ENCODE measurements at regions not wholly inside any gene's neighbourhood (a gene's known extent, or its start where the extent isn't known, plus 50 kb on each side); places are given as distances from the start of the nearest gene placed in this dataset.
"Not testable (repeated sequence)": the region's sequence is repeated elsewhere in the genome, so short reads cannot be mapped to it uniquely, and the experiment has no call there.

- no peak for DNase-seq (ENCODE audit: low spot score)
- FAIRE-seq = no peak
These were observed 131.4 kb upstream of the NEIL3 start for GRCh38 chr4:177178246-177178645.

DNA sequence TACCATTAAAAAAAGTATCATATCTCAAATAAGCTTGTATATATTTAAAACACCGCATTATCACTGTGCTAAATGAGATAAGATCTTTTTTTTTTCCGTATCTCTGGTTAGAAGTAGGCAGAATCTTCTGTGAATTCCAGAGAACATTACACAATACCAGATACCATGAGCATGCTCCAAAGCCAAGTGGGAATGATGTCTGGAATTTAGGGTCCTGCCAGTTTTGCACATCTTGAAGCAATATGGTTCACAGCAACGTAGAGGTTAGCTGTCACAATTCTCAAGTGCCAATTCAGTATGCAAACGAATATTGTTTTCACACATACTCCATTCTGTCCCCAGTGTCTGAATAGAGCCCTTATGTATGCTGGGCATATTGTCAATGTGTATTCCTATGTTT is 127.5 kb upstream of the NEIL3 start:
- DNase-seq (ENCODE audit: low spot score) = no peak
- no peak for FAIRE-seq

GRCh38 chr4:177182728-177183127 is 126.9 kb upstream of the NEIL3 start:
- FAIRE-seq (no peak), DNase-seq (ENCODE audit: low spot score) (no peak)

- DNase-seq (ENCODE audit: low spot score) = no peak
- FAIRE-seq = no peak
These were observed 124.5 kb upstream of the NEIL3 start for GRCh38 chr4:177185151-177185550.

DNA sequence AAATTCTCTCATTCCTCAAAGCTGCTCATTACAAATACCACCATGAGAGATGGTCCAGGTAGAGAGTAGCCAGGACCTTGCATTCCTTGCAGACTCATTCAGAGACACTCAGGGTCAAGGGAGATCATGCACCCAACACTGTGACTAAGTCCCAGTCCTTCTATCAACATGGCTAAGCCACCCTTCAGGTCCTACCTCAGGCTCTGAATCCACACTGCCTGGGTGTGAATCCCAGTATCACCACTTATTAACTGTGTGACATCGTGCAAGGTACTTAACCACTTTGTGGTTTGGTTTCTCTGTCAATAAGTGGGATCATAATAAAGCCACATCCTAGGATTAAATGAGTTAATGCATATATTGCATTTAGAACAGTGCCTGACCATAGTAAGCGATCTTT is 124.1 kb upstream of the NEIL3 start:
- DNase-seq (ENCODE audit: low spot score) = no peak
- FAIRE-seq = no peak

DNA sequence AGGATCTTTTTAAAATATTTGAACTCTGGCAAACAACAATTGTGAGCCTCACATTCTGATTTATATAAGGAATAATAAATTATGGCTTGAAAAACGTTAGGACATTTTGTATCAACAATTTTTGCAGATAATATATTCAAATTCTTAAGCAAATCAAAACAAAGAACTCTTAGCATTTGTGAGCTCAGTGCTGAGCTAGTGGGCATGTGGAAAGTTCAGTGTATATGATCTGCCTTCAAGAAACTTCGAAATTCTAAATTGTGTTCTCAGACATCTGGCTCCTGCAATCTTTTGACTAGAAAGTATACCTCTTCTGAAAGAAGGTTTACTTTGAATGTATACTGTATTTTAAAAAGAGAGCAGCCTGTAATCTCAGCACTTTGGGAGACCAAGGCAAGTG is 122.3 kb upstream of the NEIL3 start:
- no peak for FAIRE-seq
- DNase-seq (ENCODE audit: low spot score) = no peak

DNA sequence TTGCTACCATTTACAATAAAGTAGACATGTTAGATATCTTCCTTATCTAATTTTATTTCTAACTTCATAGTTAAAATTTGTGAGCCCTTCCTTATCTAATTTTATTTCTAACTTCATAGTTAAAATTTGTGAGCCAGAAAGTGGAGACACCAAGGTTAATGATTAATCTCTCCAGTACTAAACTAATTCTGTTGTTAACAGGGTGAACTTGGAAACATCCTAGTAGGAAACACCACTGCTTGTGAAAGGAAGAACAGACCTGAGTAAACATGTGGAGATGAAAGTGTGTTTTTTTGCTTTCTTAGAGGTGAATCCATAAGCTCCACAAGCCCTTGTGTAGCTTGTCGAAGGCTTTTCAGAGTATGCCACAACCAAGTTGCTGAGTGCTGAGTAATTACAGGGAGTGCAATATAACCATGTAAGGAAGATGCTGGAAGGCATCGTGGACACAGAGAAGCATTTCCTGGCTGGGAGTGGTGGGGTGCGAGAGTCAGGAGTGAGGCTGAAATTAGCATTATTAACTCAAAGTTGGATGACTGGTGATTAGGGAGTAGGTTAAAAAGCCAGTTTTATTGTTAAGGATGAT is 118.6 kb upstream of the NEIL3 start:
- DNase-seq (ENCODE audit: low spot score) (peak; percentile 4), FAIRE-seq (peak; percentile 25)

GRCh38 chr4:177191586-177191985 is 118.1 kb upstream of the NEIL3 start:
- DNase-seq (ENCODE audit: low spot score) (no peak), FAIRE-seq (no peak)

DNA sequence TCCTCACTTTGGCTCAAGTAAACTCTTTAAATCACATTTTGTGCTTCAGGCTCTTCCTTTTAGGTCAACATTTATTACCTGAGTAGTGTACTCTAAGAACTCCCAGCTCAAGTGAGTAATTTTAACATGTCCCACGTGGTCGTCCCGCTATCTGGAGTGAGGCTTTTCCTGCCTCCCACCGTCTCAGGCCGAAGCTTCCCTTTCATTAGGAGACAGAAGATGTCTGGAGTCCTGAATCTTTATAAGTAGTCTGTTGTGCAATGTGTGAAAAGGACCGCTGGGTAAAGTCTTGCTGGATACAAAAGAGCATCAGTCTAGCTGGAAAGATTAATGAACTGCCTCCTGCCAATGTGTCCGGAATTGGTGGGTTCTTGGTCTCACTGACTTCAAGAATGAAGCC is 117.7 kb upstream of the NEIL3 start:
- FAIRE-seq (no peak), DNase-seq (ENCODE audit: low spot score) (no peak)

DNA sequence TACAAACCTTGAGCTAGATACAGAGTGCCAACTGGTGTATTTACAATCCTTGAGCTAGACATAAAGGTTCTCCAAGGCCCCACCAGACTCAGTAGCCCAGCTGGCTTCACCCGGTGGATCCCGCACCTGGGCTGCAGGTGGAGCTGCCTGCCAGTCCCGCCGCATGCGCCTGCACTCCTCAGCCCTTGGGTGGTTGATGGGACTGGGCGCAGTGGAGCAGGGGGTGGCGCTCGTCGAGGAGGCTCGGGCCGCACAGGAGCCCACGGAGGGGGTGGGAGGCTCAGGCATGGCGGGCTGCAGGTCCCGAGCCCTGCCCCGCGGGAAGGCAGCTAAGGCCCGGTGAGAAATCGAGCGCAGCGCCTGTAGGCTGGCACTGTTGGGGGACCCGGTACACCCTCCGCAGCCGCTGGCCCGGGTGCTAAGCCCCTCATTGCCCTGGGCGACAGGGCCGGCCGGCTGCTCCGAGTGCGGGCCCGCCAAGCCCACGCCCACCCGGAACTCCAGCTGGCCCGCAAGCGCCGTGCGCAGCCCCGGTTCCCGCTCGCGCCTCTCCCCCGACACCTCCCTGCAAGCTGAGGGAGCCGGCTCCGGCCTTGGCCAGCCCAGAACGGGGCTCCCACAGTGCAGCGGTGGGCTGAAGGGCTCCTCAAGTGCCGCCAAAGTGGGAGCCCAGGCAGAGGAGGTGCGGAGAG is 116.5 kb upstream of the NEIL3 start:
- not testable (repeated sequence) for DNase-seq (ENCODE audit: low spot score); FAIRE-seq

DNA sequence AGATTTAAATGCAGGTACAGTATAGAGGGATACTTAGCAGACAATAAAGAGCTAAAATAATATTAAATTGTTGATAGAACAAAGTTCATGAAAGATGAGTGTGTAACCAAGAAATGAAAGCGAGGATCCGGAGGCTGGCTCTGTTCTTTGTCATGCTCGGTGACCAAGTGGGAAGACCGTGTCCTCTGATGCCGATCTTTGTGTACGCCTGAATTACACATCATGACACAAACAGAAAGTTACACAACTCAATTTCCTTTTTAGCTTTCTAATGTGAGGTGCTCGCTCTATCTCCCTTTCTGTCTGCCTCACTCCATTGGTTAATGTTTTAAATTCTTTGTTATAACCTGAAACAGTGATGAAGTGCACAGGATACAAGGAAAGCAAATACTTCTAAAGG is 114.8 kb upstream of the NEIL3 start:
- FAIRE-seq = no peak

GRCh38 chr4:177196615-177197014 is 113.1 kb upstream of the NEIL3 start:
- FAIRE-seq (no peak), DNase-seq (ENCODE audit: low spot score) (no peak)

More for the DNA sequence above, 114.8 kb upstream of the NEIL3 start:
- DNase-seq (ENCODE audit: low spot score) = peak; percentile 14

DNA sequence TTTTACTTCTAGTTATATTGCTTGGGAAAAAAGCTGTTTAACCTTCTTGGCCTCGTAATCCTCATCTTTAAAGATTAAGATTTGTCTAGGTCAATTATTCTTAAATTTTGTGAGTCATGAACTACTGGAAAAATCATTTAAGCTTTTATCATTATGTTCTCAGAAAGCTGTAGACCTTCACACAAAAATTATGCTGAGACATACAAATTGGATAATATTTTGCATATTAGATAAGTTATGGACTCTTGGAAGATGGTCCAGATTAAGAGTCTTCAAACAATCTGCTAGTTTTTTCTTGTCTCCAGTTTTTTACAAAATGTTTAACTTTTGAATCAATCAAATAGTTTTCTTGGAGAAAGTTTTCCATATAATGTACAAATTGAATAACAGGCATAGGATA is 108.1 kb upstream of the NEIL3 start:
- DNase-seq (ENCODE audit: low spot score) = no peak
- FAIRE-seq = no peak

GRCh38 chr4:177204126-177204525 is 105.5 kb upstream of the NEIL3 start:
- FAIRE-seq (no peak), DNase-seq (ENCODE audit: low spot score) (no peak)

DNA sequence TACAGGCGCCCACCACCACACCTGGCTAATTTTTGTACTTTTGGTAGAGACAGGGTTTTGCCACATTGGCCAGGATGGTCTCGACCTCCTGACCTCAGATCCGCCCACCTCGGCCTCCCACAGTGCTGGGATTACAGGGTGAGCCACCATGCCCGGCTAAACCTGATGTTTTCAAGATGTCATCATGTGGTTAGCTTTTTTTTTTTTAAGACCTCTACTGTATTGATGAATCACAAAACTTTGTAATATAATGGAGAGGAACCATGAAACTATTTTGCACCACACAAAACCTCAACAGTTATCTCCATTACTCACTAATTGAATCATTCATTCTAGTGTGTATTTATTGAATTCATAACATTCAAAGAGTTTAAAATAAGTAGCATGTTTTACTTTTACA is 94.7 kb upstream of the NEIL3 start:
- peak; percentile 63 for DNase-seq (ENCODE audit: low spot score)
- FAIRE-seq = peak; percentile 82

- DNase-seq (ENCODE audit: low spot score) (peak; percentile 11), FAIRE-seq (no peak)
These were observed 89.3 kb upstream of the NEIL3 start for GRCh38 chr4:177220376-177220775.

- peak; percentile 32 for DNase-seq (ENCODE audit: low spot score)
- peak; percentile 84 for FAIRE-seq
These were observed 86.9 kb upstream of the NEIL3 start for GRCh38 chr4:177222781-177223180.

DNA sequence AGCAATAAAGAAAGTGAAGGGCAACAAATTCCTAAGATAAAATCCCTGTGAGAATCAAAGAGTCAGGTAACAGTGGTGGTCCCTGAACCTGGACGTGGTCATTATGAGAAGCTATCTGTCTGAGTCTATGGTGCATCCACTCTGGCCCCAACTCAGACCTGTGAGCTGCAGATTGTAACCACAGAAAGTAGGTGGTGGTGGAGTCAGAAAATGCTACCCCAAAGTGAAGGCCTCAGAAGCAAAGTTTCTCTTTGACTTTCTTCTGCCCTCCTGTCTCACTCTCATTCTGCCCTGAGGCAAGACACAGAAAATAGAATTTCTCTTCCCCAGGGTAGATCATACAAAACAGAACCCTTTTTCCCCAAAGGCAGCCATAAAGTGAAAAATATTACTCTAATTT is 84.1 kb upstream of the NEIL3 start:
- FAIRE-seq = no peak

GRCh38 chr4:177227636-177228035 is 82.0 kb upstream of the NEIL3 start:
- no peak for FAIRE-seq

More for the DNA sequence above, 84.1 kb upstream of the NEIL3 start:
- DNase-seq (ENCODE audit: low spot score) = no peak

GRCh38 chr4:177228599-177228998 is 81.1 kb upstream of the NEIL3 start:
- DNase-seq (ENCODE audit: low spot score) (no peak), FAIRE-seq (no peak)

More at GRCh38 chr4:177227636-177228035, 82.0 kb upstream of the NEIL3 start:
- DNase-seq (ENCODE audit: low spot score) = no peak

DNA sequence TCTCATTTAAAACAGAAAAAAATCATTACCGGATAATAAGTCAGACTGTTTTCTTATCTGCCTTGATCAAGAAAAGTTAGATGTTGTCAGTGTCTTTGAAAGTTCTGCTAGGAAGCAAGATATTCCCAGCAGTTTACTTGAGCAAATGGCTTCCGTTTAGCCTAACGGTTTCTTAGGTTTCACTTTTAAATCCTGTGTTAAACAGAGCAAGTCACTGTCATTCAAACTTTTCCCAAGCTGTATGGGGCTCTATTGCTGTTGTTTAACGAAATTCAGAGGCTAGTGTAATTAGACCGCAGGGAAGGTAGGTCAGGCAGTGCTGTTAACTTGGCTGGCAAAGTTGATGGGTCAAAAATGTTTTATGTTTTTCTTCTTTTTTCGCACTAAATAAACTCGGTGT is 80.3 kb upstream of the NEIL3 start:
- DNase-seq (ENCODE audit: low spot score) (no peak), FAIRE-seq (no peak)

DNA sequence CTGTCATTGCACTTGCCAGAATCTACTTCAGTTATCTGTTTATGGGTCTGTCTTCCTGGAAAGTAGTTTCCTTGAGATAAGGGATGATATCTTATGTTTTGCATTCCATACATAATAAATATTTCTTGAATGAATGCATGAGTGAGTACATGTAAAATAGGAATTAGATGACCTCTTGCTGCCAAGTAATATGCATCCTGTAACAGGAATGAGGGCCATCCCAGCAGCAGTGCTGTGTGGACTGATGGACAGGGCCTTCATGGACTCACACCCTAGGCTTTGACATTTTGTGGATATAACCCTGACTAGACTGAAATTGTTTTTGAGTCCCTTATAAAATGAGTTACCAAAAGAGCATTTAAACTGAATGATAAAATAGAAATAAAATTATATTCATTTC is 77.2 kb upstream of the NEIL3 start:
- FAIRE-seq (no peak), DNase-seq (ENCODE audit: low spot score) (no peak)

DNA sequence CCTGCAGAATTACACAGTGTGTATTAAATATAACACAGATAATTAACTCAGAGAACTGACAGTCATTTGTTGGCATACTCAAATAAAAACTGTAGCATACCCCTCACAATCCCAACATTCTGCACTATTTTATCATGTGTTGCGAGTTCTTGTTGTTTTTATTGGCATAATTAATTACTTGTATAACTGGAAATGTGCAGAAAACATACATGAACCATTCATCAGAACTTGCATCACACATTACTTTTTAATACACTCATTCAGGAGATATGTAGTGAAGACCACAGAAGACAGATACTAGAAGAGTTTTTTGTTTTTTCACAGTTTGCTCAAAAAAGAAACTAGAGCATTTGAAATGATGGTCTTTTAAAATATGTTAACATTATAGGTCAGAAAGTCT is 74.6 kb upstream of the NEIL3 start:
- FAIRE-seq = no peak

More for the DNA sequence above, 74.6 kb upstream of the NEIL3 start:
- DNase-seq (ENCODE audit: low spot score) = no peak

All from RCC 7860 (cell line).